ENCODE measurements at regions not wholly inside any gene's neighbourhood (a gene's known extent, or its start where the extent isn't known, plus 50 kb on each side); places are given as distances from the start of the nearest gene placed in this dataset.

DNA sequence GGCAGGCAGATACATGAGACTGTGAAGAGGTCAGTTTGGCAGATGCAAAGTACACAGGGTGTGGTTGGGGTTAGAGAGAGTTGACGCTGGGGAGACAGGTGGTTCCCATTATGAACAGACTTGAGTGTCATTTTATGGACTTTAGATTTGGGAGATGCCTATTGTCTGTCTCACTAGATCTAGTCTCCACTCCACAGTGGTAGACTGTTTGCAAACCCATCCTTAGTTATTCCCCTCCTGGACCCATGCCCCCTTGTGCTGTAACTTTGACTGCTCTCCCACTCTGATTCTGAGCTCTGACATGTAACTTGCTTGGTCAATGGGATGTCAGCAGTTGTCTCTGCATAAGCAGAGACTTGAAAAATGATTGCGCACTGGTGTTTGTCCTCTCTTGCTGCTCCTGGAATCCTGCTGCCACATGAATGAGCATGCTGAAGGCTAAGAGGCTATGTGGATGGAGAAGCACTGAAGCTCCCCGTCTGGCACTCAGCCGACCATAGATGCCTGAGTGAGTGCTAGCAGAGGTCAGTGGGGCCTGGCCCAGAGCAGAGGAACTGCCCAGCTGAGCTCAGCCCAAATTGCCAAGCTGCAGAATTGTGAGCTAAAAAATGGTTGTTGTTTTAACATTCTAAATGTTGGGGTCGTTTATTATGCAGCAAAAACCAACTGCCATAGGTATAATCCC lies 88.2 kb downstream of the FAM43A start:
- Mint-ChIP-seq H3K9me3 (no peaks in the 10 kb centered on the region), H3K36me3 (no peaks in the 10 kb centered on the region), H3K27ac (peak overlapping the region in 1 of 10 donors; percentile 17), H3K4me1 (peaks cover 4 to 13% (median 9%) of the 10 kb centered on the region in 4 donors), H3K27me3 (peaks cover 12 to 27% (median 20%) of the 10 kb centered on the region in 5 donors), H3K4me3 (no peak overlapping the region)
- POLR2A ChIA-PET = no interaction called here
- DNase-seq = no peak
- no peak for ATAC-seq

DNA sequence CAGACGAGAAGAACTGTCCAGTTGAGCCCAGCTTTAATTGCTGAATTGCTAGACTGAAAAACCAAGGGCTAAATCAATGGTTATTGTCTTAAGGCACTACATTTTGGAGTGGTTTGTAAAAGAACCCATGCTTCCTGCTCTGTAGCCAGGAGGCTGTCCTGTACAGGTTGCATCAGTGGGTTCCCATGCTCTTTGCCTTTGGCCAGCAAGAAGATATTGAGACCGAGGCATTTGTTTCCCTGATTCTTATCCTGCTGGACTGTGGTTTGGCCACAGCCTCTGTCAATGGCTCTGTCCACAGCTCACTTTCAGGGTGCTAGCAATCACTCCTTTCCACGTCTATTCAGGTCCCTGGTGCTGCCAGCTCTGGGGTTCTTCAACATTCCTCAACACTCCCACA lies 89.6 kb downstream of the FAM43A start:
- POLR2A ChIA-PET = no interaction called here
- Mint-ChIP-seq H3K27ac (no peak overlapping the region), H3K4me1 (peaks cover 0 to 3% (median under 1%) of the 10 kb centered on the region in 4 donors), H3K9me3 (no peaks in the 10 kb centered on the region), H3K36me3 (no peaks in the 10 kb centered on the region), H3K4me3 (no peak overlapping the region), H3K27me3 (peaks cover 13 to 32% (median 27%) of the 10 kb centered on the region in 5 donors)
- ATAC-seq = no peak
- no peak for DNase-seq

DNA sequence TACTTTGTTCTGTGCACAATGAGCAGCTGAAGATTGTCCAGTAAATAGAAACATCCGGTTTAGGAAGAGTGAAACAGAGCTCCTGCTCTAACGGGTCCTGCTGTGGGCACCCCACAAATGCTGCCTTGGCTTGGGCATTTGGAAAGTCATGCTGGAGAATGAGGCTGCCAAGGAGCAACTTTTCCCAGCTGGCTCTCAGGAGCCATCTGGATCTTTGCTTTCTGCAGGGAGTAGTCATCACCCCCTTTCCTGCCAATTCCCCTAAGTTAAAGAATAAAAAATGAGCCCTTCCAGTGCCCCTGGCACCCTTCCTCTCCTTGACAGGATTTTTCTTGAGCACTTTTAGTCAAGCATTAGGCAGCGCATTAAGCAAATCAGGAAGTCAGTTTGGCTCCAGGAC lies 90.0 kb downstream of the FAM43A start:
- Mint-ChIP-seq H3K4me3 (no peak overlapping the region), H3K9me3 (no peaks in the 10 kb centered on the region), H3K36me3 (no peaks in the 10 kb centered on the region), H3K27me3 (peaks cover 13 to 32% (median 27%) of the 10 kb centered on the region in 5 donors), H3K27ac (no peak overlapping the region), H3K4me1 (peaks cover 0 to 2% (median under 1%) of the 10 kb centered on the region in 4 donors)
- DNase-seq (no peak), ATAC-seq (no peak)
- POLR2A ChIA-PET = no interaction called here

DNA sequence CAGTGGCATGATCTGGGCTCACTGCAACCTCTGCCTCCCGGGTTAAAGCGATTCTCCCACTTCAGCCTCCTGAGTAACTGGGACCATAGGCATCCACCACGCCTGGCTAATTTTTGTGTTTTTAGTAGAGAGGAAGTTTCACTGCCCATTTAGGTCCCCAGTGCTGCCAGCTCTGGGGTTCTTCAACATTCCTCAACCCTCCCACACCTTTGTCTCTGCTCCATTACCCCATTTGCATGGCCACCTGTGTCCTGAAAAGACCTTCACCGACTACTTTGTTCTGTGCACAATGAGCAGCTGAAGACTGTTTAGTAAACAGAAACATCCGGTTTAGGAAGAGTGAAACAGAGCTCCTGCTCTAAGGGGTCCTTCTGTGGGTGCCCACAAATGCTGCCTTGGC lies 92.0 kb downstream of the FAM43A start:
- Mint-ChIP-seq H3K9me3 (no peaks in the 10 kb centered on the region), H3K27ac (no peak overlapping the region), H3K4me3 (no peak overlapping the region), H3K4me1 (peaks cover 0 to 1% (median 0%) of the 10 kb centered on the region in 4 donors), H3K36me3 (no peaks in the 10 kb centered on the region), H3K27me3 (peaks cover 16 to 38% (median 30%) of the 10 kb centered on the region in 5 donors)
- POLR2A ChIA-PET = no interaction called here
- DNase-seq = no peak
- no peak for ATAC-seq

DNA sequence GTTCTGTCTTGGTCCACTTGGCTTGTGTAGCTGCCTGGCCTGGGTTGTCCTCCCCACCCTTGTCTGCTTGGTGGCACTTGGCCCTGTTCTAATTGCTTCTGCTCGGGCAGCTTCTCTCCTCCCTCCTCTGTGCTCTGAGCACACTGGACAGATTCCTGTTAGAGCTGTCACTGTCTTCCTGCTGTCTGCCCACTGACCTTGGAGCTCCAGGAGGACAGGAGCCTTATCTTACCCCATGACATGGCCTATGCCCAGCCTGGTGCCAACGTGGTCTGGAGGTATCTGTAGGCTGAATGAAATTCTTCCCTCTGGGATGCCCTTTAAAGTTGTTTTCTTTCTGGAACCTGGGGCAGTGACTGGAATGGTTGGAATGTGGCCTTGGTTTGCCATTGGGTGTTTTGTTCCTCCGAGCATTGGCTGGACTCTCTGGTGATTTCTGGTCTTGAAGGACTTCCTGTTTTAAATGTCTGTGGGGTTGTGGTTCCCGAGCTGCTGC lies 94.1 kb downstream of the FAM43A start:
- DNase-seq (no peak), ATAC-seq (no peak)
- POLR2A ChIA-PET = no interaction called here
- no peaks in the 10 kb centered on the region for H3K9me3 Mint-ChIP-seq
- H3K27ac Mint-ChIP-seq = no peak overlapping the region
- no peak overlapping the region for H3K4me3 Mint-ChIP-seq
- peaks cover 12 to 38% (median 26%) of the 10 kb centered on the region in 5 donors for H3K27me3 Mint-ChIP-seq
- H3K36me3 Mint-ChIP-seq = no peaks in the 10 kb centered on the region
- H3K4me1 Mint-ChIP-seq = no peaks in the 10 kb centered on the region

DNA sequence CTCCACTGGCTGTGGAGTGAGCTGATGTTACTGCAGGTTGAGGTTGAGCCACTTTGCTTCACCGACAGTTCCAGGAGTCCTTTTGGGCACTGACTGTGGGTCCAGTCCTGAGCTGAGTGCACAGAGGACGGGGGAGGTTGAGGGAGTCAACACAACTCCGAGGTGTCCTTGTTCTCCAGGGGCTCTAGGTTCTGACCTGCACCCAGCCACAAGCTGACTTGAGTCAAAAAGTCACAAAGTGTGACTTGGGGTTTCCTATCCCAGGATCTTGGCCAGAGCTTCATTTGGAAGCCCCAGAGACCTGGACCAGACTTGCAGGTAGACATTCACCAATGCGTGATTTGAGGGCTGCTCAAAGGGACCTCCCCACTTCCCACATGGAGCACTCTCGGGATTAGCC lies 95.0 kb downstream of the FAM43A start:
- H3K4me3 Mint-ChIP-seq = no peak overlapping the region
- no peak for ATAC-seq
- POLR2A ChIA-PET = no interaction called here
- H3K4me1 Mint-ChIP-seq = no peaks in the 10 kb centered on the region
- no peak for DNase-seq
- no peaks in the 10 kb centered on the region for H3K9me3 Mint-ChIP-seq
- no peak overlapping the region for H3K27ac Mint-ChIP-seq
- peaks cover 12 to 38% (median 26%) of the 10 kb centered on the region in 5 donors for H3K27me3 Mint-ChIP-seq
- no peaks in the 10 kb centered on the region for H3K36me3 Mint-ChIP-seq

DNA sequence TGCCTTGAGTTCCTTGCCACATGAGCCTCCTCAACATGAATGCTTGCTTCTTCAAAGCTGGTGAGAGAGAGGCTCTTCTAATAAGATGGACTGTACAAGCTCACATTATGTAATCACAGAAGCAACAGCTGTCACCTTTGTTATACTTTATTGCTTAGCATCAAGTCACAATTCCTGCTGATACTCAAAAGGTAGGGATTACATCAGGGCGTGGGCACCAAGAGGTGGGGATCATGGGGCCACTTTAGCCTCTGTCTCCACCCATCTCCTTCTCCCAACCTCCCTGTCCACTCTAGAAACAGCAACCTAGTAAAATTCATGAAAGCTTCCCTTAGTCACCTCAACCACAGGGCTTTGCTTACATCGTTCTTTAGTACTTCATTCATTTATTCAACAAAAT lies 95.9 kb downstream of the FAM43A start:
- no peak overlapping the region for H3K27ac Mint-ChIP-seq
- H3K36me3 Mint-ChIP-seq = no peaks in the 10 kb centered on the region
- no peak overlapping the region for H3K4me3 Mint-ChIP-seq
- no peaks in the 10 kb centered on the region for H3K4me1 Mint-ChIP-seq
- peaks cover 8 to 36% (median 18%) of the 10 kb centered on the region in 5 donors for H3K27me3 Mint-ChIP-seq
- DNase-seq = no peak
- H3K9me3 Mint-ChIP-seq = no peaks in the 10 kb centered on the region
- ATAC-seq = no peak
- POLR2A ChIA-PET = no interaction called here

DNA sequence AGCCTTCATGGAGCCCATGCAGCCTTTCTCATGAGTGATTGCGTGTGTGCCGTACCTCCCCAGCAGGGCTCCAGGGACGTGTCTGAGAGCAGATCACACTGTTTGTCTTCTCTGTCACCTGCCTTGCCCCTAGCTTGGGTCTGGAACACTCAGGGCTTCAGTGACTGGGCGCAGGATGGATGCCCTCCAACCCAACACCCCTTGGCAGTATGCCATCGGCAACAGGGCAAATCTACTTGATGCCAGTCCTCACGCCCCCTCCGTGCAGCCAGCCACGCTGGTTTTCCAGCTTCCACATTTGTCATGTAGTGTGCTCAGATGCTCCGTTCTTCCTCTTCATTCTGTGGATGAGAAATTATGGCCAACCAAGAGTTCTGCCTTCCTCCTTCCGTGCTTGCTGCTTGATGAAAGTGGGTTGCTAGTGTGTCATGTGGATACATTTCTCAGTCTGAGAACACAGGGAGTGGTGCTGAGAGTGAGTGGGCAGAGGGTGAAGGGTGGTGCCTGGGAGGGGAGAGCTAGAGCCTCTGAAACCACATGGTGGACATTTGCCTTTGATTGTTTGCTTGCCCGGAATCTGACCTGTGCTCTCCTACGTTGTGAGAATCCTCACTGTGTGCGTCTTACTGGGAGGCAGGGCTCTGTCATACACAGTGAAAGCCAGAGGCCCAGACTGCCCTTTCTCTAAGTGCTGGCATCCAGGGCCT lies 97.2 kb downstream of the FAM43A start:
- POLR2A ChIA-PET = no interaction called here

DNA sequence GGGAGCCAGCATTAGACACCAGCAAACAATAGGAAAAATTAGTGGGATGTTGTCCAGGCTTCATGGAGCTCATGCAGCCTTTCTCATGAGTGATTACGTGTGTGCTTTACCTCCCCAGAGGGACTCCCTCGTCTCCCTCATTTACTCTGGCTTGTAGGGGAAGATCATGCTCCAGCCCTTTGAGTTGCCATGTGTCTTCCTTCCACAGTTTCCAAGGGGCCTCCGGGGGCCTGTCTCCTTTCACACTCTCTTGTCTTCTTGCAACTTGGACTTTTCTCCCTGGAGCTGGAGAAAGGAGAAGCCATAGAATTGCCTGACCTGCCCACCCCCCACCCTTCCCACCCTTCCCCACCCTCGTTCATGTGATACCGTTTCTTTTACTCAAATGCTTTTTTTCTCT lies 98.7 kb downstream of the FAM43A start:
- Mint-ChIP-seq H3K27me3 (peaks cover 2 to 20% (median 4%) of the 10 kb centered on the region in 5 donors), H3K4me3 (no peak overlapping the region), H3K27ac (no peak overlapping the region), H3K9me3 (no peaks in the 10 kb centered on the region), H3K36me3 (no peaks in the 10 kb centered on the region), H3K4me1 (no peaks in the 10 kb centered on the region)
- DNase-seq (no peak), ATAC-seq (no peak)
- POLR2A ChIA-PET = no interaction called here

More for the DNA sequence above, 97.2 kb downstream of the FAM43A start:
- no peak overlapping the region for H3K4me3 Mint-ChIP-seq
- no peaks in the 10 kb centered on the region for H3K36me3 Mint-ChIP-seq
- H3K27ac Mint-ChIP-seq = no peak overlapping the region
- no peaks in the 10 kb centered on the region for H3K4me1 Mint-ChIP-seq
- H3K9me3 Mint-ChIP-seq = no peaks in the 10 kb centered on the region
- ATAC-seq (no peak), DNase-seq (no peak)
- peaks cover 6 to 23% (median 12%) of the 10 kb centered on the region in 5 donors for H3K27me3 Mint-ChIP-seq

DNA sequence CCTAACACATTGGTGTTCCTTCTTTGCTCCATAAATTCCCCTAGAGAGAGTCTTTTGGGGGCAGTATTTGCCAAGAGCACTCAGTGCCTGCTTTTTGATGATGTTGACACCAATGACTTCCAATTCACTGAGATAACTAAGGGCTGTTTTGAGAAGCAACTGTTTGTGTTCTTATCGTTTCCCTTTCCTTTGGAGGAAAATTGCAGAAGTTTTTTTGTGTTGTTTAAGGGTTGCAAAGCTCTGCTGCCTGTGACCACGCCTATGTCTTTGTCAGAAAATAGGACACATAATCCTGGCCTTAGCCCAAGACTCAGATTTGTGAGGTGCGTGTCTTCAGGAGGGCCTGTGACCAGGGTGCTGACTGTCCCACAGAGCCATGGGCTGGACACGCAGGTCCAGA lies 99.6 kb downstream of the FAM43A start:
- H3K36me3 Mint-ChIP-seq = no peaks in the 10 kb centered on the region
- H3K4me3 Mint-ChIP-seq = no peak overlapping the region
- no peaks in the 10 kb centered on the region for H3K9me3 Mint-ChIP-seq
- POLR2A ChIA-PET = no interaction called here
- no peaks in the 10 kb centered on the region for H3K4me1 Mint-ChIP-seq
- no peak for ATAC-seq
- no peak for DNase-seq
- H3K27me3 Mint-ChIP-seq = peaks cover 2 to 11% (median 4%) of the 10 kb centered on the region in 5 donors
- no peak overlapping the region for H3K27ac Mint-ChIP-seq

DNA sequence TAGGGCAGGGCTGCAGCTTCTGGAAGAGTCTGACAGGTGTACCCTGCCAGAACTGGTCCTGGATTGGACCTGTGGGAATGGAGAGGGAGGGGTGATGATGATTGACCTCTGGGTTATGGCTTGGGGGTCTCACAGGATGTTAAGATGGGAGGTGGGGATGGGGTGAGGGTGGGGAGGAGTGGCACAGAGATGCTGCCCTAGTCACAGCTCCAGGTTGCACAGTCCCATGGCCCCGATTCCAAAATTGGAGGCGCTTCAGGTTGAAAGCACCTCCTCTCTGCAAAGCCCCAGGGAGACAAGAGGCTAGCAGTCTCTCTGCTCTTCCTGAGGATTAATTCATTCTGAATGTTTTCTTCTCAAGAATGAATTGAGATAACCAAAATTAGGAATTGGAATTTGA lies 101.4 kb downstream of the FAM43A start:
- Mint-ChIP-seq H3K36me3 (no peaks in the 10 kb centered on the region), H3K27ac (no peak overlapping the region), H3K4me1 (no peaks in the 10 kb centered on the region), H3K27me3 (peaks cover 0 to 4% (median 0%) of the 10 kb centered on the region in 5 donors), H3K9me3 (no peaks in the 10 kb centered on the region), H3K4me3 (no peak overlapping the region)
- no peak for ATAC-seq
- DNase-seq = no peak
- POLR2A ChIA-PET = no interaction called here

DNA sequence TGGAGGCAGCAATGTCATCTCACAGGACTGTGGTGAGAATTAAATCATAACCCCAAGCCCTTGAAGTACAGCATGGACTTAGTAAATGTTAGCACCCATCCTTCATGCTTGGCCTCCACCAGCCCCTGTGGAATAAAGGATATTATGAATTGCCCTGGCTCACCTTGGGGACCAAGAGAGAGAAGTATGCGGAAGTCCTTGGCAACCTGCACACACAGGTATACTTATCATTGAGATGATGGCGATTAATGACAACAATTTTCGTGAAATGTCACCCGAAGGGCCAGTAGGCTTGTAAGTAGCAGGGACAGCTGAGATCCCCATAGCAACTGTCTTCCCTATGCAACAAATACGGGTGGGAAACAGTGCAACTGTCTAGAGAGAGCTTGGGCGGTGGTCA lies 102.0 kb downstream of the FAM43A start:
- H3K4me3 Mint-ChIP-seq = no peak overlapping the region
- H3K4me1 Mint-ChIP-seq = no peaks in the 10 kb centered on the region
- no peak overlapping the region for H3K27ac Mint-ChIP-seq
- no peak for DNase-seq
- POLR2A ChIA-PET = no interaction called here
- no peak for ATAC-seq
- no peaks in the 10 kb centered on the region for H3K36me3 Mint-ChIP-seq
- H3K9me3 Mint-ChIP-seq = no peaks in the 10 kb centered on the region
- peaks cover 0 to 4% (median 0%) of the 10 kb centered on the region in 5 donors for H3K27me3 Mint-ChIP-seq

DNA sequence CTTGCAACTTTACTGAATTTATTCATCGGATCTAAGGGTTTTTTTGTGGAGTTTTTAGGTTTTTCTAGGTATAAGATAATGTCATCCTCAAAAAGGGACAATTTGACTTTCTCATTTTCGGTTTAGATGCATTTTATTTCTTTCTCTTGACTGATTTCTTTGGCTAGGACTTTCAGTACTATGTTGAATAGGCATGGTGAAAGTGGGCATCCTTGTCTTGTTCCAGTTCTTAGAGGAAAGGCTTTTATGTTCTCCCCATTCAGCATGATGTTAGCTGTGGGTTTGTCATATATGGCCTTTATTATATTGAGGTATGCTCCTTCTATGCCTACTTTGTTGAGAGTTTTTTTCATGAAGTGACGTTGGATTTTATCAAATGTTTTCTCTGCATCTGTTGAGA lies 106.7 kb downstream of the FAM43A start:
- Mint-ChIP-seq H3K9me3 (peaks cover 9 to 29% (median 19%) of the 10 kb centered on the region in 9 donors), H3K4me3 (no peak overlapping the region), H3K4me1 (peaks cover 0 to 3% (median under 1%) of the 10 kb centered on the region in 4 donors), H3K27ac (no peak overlapping the region), H3K27me3 (no peaks in the 10 kb centered on the region), H3K36me3 (peaks cover 0 to 18% (median 12%) of the 10 kb centered on the region in 3 donors)
- ATAC-seq (no peak), DNase-seq (no peak)
- POLR2A ChIA-PET = interaction anchor here (0.7 kb wide), 1 partner anchor 1955 kb away, joined by 3 read pairs; no protein-coding TSS in a partner anchor

Measured in naive thymus-derived CD8-positive, alpha-beta T cell (primary cell).